Fibroblast of gingiva (primary cell): ENCODE measurements at regions not wholly inside any gene's neighbourhood (a gene's known extent, or its start where the extent isn't known, plus 50 kb on each side); places are given as distances from the start of the nearest gene placed in this dataset.
"Not testable (repeated sequence)": the region's sequence is repeated elsewhere in the genome, so short reads cannot be mapped to it uniquely, and the experiment has no call there.

Source experiments
- DNase-seq: peaks from one replicate; pipeline ENCODE4 v3.0.0-alpha.2; 2011; ENCODE audit warnings: low read depth

DNA sequence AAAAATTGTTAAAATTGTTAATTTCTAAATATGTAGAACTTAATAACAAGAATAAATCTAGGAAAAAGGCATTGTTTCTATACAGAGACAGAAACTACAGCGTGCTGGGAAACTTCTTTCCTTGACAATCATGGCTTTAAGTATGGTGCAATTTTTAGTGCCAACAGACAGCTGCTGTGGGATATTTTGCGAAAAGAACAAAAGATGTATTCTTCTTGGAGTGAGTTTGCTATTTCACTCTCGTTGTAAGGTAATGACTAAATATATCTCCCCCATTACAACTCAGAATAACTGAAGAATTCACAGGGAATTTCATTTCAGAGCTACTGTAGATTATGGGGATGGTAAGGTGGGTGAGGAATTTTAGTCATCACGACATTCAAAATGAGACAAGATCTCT lies 2055.0 kb upstream of the ACO1 start:
- no peak for DNase-seq

DNA sequence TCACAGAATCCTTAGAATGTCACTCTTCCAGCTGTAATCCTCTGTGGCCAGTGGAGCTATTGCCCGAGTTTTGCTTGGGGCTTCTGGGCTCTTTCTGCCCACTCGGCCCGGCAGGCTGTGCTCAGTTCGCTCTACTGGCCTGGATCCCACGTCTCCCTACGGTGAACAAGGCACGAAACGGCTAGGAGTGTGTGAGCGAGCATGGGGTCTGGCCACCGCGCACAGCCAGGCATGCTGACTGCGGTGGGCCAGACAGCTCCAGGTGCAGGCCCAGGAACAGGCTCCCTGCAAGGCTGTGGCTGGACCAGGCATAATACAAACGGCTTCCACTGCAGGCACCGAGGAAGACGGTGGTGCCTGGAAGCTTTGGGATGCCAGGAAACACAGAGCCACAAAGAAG lies 2035.5 kb upstream of the ACO1 start:
- DNase-seq = no peak

GRCh38 chr9:30349526-30350513 lies 2034.6 kb upstream of the ACO1 start:
- DNase-seq = no peak

GRCh38 chr9:30356221-30356620 lies 2028.2 kb upstream of the ACO1 start:
- DNase-seq = no peak

DNA sequence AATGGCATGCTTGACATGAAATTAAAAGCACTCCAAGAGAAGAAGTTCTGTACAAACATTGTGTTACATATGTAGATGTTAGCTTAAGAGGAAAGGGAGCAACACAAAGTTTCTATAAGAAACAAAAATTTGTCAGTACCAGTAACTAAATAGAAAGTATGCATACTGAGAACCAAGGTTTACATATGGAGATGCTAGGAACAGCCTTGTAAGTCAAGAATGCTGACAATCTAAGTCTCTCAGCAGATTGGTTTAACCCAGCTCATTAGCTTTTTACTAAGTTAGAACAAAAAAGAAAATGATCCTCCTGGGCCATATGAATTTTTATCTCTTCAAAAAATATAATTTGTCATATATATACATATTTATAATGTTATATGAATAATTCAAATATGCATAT lies 2022.1 kb upstream of the ACO1 start:
- no peak for DNase-seq

GRCh38 chr9:30366140-30366539 lies 2018.3 kb upstream of the ACO1 start:
- not testable (repeated sequence) for DNase-seq

DNA sequence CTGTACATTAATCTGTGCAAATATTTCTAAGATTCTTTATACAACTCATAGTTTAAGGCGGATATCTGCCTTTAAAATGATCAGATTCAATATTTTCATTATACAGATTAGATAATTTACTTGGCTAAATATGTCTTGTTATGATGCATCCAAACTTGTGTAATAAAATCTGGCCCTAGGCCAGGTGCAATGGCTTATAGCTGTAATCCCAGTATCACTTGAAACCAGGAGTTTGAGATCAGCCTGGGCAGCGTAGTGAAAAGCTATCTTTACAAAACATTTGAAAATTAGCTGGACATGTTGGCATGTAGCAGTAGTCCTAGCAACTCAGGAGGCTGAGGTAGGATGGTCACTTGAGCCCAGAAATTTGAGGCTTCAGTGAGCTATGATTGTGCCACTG lies 2002.2 kb upstream of the ACO1 start:
- no peak for DNase-seq

GRCh38 chr9:30410273-30410672 lies 1974.2 kb upstream of the ACO1 start:
- DNase-seq = no peak

- DNase-seq = no peak
Measured at GRCh38 chr9:30411571-30411970, 1972.9 kb upstream of the ACO1 start.

DNA sequence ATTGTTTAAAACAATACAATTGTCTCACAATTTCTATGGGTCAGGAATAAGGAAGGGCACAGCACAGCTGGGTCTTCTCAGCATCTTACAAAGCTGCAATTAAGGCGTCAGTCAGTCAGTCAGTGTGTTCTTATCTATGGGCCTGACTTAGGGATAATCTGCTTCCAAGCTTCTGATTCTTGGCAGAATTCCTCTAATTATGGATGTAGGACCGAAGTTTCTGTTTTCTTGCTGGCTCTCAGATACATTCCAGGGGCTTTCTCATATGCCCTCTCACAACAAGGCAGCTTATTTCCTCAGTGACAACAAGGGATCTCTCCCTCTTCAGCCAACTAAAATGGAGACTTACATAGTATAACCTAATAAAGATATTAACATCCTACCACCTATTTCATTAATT lies 1925.3 kb upstream of the ACO1 start:
- DNase-seq = no peak

DNA sequence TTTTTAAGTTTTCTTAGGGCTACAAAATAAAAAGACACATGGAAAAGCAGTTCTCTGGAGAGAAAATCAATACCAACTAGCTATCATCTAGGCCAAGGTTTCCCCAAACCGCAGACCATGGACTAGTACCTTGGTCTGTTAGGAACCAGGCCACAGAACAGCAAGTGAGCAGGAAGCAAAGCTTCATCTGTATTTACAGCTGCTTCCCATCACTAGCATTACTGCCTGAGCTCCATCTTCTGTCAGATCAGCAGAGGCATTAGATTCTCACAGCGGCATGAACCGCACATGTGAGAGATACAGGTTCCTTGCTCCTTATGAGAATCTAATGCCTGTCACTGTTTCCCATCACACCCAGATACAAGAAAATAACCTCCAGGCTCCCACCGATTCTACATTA lies 1907.6 kb upstream of the ACO1 start:
- no peak for DNase-seq

- DNase-seq = no peak
Measured at GRCh38 chr9:30478684-30479083, 1905.8 kb upstream of the ACO1 start.

DNA sequence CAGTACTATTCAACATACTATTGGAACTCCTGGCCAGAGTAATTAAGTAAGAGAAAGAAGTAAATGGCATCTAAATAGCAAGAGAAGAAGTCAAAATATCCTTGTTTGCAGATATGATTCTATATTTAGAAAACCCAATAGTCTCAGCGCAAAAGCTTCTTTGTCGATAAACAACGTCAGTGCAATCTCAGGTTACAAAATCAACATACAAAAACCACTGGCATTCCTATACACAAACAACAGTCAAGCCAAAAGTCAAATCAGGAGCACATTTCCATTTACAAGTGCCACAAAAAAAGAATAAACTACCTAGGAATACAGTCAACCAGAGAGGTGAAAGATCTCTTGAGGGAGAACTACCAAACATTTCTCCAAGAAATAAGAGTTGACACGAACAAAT lies 1901.9 kb upstream of the ACO1 start:
- DNase-seq = no peak

DNA sequence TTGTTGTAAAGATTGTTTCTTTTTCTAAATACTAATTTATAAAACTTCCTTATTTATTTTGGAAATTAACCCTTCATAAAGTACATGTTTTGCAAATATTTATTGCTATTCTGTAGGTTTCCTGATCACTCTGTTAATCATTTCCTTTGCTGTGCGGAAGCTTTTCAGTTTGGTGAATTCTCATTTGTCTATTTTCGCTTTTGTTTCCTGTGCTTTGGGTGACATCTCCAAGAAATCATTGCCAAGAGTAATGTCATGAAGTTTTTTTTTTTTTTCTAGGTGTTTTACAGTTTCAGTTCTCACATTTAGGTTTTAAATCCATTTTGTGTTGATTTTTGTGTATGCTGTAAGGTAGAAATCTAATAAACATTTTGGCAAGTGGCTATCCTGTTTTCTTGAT lies 1899.8 kb upstream of the ACO1 start:
- DNase-seq = no peak

- no peak for DNase-seq
Measured at GRCh38 chr9:30504502-30504905, 1879.9 kb upstream of the ACO1 start.

DNA sequence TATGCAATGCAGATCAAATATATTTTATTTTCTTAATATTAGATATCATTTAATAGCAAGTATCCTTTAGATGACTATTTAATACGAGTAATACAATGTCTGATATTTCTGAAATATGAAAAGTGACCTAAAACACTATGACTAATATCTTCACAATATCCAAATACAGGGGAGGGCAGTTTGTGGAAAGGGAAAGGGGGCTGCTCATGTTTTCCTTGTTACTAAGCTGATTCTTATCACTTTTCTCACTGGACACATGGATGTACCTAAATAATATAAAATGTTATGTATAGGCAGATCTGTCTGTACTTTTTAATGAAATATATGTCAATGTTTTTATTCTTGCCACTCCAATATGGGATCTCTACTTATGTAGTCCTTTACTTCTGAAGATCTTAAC lies 1879.1 kb upstream of the ACO1 start:
- no peak for DNase-seq

DNA sequence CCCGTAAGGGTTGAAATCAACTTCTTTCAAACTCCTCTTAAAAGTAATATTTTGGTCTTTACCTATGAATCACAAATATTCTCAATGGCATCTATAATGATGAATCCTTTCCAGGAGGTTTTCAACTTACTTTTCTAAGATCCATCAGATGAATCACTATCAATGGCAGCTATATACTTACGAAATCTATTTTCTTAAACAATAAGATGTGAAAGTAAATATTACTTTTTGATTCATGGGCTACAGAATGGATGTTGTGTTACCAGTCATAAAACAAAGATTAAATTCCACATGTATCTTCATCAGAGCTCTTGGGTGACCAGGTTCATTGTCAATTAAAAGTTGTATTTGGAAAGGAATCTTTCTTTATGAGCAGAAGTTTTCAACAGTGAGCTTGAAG lies 1877.7 kb upstream of the ACO1 start:
- no peak for DNase-seq

DNA sequence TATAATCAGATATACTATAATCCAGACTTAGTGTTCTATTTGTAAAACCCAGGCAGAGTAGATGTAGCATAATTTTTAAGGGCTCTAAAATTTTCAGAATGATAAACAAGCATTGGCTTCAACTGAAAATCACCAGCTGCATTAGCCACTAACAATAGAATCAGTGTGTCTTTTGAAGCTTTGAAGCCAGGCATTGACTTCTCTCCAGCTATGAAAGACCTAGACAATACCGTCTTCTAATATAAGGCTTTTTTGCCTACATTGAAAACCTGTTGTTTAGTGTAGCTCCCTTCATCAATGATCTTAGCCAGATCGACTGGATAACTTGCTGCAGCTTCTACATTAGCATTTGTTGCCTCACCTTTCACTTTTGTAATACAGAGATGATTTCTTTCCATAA lies 1877.3 kb upstream of the ACO1 start:
- no peak for DNase-seq

DNA sequence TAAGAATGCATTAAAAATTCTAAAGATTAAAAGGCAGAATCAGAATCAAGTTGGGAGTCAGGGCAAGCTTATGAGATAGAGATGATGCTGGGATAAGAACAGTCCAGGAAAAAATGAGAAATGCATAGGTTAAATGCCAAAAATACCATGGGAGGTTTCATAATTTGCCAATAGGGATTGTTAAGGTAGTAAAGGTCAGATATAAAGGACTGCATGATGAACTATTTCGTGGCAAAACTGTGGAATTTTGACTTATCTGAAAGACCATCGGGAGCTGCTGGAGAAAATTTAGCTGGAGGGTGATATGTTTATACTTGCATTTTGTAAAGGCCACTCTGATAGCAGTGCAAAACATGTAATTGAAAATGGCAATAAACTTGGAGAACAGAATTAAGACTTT lies 1872.8 kb upstream of the ACO1 start:
- DNase-seq = no peak

- DNase-seq = no peak
Measured at GRCh38 chr9:30519166-30519565, 1865.3 kb upstream of the ACO1 start.

GRCh38 chr9:30519756-30520155 lies 1864.7 kb upstream of the ACO1 start:
- no peak for DNase-seq

GRCh38 chr9:30522061-30522460 lies 1862.4 kb upstream of the ACO1 start:
- DNase-seq = no peak

- no peak for DNase-seq
Measured at GRCh38 chr9:30522486-30522885, 1862.0 kb upstream of the ACO1 start.

GRCh38 chr9:30524311-30524710 lies 1860.1 kb upstream of the ACO1 start:
- DNase-seq = no peak
